NCI-H1092 (cell line): ENCODE measurements at regions not wholly inside any gene's neighbourhood (a gene's known extent, or its start where the extent isn't known, plus 50 kb on each side); places are given as distances from the start of the nearest gene placed in this dataset.

Experiments used
- DNase-seq: peaks from one replicate; lab custom pipeline; 2025; lab: John Stamatoyannopoulos, UW

GRCh38 chr14:61847861-61848260 is 85.6 kb downstream of the SNAPC1 start:
- no peak for DNase-seq

DNA sequence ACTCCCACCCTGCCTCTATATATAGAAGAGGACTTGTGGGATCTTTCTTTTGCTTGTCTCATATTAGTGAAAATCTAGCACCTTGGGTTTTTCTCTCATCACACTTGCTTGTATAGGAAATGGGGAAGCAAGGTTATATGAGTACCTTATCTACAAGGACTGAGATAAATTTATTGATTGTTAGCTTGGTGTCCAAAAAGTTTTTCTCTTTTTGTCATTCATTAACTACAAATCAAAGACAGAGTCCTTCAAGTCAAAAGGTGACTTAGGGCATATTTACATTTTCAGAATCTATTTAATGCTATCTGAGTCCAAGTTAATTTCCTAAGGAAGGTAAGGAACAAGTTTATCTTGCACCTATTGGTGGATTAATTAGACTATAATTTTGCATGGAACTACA is 92.7 kb downstream of the SNAPC1 start:
- no peak for DNase-seq

DNA sequence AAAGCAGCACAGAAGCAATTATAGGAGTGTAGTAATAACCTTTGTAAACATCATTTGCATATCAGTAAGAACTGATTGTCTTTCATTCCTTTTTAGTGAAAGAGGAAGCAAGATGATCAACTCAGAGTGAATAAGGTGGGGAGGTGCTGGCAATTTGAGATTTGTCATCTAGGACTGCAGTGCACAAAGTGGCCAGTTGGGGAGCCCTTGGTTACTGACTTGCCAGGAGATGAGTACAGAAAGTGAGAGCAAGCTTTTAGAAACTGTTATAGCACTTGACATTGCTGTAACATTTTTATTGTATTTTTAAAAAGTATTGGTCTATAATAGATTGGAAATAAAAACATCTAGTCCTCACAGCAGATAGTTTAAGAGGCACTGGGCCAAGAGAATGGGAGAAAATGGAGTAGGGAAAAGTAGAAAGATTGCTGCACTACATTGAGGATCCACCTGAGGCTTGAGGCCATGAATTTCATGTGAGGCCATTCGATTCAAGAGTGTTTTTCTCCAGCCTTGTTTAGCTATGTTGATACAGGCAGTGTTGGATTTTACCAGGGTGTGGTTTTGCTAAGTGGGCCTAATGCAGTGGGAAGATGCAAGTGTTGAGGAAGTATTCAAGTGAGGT is 98.2 kb downstream of the SNAPC1 start:
- DNase-seq = peak; percentile 3

- no peak for DNase-seq
Observed at GRCh38 chr14:61861320-61861865, 99.2 kb downstream of the SNAPC1 start.

DNA sequence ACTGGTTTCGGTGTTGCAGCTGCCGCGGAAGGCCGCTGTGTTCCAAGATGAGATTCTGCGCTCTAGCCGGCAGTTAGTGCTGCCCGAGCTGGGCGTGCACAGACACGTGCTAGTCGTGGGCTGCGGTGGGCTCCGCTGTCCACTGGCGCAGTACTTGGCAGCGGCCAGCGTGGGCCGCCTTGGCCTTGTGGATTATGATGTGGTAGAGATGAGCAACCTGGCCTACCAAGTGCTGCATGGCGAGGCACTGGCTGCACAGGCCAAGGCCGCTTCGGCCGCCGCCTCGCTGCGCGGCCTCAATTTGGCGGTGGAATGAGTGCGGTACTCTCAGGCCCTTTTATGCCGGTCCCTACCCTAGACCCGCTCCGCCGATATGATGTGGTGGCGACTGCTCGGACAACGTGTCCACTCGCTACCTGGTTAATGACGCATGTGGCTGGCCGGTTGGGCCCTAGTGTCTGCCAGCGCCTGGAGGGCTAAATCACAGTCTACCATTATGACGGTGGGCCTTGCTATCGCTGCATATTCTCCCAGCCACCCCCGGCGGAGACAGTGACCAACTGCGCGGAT is 102.2 kb downstream of the SNAPC1 start:
- DNase-seq = no peak

- DNase-seq = no peak
Observed at GRCh38 chr14:61866932-61867920, 105.0 kb downstream of the SNAPC1 start.

DNA sequence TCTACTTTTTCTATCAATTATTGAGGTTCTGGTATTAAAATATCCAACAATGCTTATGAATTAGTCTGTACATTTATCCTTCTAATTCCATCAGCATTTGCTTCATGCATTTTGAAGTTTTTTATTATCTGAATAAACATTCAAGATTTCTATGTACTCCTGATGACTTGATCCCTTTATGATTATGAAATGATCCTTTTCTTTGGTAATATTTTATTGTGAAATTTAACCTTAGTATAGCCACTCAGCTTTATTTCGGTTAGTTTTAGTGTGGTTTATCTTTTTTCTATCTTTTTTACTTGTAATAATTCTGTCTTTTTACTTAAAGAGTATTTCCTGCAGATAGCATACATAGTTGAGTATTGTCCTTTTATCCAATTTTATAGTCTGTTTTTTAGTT is 106.6 kb downstream of the SNAPC1 start:
- DNase-seq = no peak

DNA sequence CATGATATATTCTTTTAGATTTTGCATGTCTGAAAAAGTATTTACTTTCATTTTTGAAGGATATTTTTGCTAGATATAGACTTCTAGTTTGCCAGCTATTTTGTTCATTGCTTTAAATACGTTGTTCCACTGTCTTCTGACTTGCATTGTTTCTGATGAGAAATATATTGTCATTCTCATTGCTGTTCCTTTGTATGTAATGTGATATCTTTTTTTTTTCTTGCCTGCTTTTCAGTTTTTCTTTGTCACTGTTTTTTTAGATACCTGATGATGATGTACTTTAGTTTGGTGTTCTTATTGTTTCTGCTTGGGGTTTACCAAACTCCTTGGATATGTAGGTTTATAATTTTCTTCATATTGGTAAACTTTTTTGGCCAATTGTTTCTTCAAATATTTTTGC is 107.9 kb downstream of the SNAPC1 start:
- no peak for DNase-seq

DNA sequence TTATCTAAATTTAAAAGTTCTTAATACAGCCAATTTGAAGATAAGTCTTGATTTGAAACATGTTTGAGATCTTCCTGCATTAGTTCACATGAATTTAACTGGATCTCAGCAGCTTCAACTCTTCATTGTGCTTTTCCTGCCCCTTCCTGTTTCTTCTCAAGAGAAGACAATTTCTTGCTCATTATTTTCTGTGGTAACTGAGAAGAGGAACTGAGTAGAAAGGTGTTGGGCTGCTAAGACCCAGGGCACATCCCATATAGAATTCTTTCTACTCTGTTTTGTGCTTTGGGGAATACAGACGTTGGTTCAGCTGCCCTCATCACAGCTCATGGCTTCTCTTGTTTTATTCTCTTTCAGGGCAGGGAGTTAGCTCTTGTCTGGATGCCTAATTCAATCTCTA is 110.2 kb downstream of the SNAPC1 start:
- DNase-seq = no peak

DNA sequence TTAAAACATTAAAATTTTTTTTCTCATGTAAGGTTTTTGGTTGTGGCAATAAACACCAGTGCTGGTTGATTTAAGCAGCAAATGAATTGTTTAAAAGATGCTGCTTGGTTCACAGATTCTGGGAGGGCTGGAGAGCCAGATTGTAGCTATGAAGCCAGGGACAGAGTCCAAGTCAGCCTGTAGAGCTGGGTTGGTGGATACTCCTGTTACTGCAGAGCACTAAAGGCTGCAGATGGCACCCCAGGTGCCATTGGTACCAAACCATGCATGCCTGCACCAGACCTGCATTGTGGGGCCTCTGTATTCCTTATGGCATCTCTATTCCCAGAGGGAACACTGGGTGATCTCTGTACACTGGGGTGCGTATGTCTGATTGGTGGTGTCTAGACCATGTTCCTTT is 113.3 kb downstream of the SNAPC1 start:
- DNase-seq = no peak

- DNase-seq = peak; percentile 3
Observed at GRCh38 chr14:61876362-61877034, 114.3 kb downstream of the SNAPC1 start.

DNA sequence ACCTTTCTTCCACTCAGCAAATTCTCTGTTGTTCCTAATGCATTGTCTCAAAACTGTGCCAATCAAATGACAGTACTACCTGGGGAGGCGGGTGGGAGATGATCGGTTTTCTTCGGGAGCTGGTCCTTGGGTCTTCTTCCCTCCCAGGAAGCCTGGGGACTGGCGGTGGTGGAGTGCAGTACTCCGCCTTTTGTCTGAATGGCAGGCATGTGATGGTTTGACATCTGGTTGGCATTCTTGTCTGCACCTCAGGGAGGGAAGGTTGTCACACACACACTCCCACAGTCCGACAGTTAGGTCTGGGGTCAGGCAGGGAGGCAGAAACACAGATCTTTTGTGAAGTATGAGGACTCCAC is 114.8 kb downstream of the SNAPC1 start:
- no peak for DNase-seq

- DNase-seq = no peak
Observed at GRCh38 chr14:61877768-61878167, 115.5 kb downstream of the SNAPC1 start.

GRCh38 chr14:61878931-61879330 is 116.7 kb downstream of the SNAPC1 start:
- DNase-seq = no peak

DNA sequence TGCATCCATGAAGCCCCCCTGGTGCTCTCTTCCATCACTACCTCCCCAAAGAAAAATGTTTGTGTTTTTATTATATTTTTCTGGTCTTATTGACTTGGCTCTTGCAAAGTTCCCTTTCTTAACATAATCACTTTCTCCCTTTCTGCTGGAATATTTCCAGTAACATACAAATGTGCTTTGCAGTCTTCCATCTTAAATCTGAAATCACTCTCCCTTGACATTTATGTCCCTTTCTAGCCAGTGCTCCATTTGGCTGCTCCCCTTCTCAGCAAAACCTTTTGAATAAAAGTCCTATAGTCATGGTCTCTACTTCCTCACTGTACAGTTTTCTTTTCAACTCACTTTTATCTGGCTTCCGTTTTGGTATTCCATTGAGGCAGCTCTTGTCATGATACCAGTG is 118.8 kb downstream of the SNAPC1 start:
- no peak for DNase-seq

DNA sequence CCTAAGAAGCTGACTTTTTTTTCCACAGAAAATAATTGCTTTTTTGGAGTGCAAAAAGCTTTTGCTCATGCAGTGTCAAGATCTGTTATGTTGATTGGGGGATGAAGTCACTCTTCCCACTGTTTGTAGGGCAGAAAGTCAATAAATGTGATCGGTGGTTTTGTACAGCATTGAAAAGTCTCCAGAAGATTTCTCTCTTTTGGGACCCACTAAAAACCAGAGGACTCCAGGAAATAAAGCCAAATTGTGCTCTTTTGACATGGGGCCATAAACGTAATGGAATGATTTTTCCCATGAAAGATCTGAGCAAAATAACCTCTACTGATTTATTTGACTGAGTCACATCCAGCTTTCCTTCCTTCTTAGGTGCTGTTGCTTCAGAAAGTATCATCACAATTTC is 122.5 kb downstream of the SNAPC1 start:
- DNase-seq = no peak

- DNase-seq = no peak
Observed at GRCh38 chr14:61885203-61885961, 123.2 kb downstream of the SNAPC1 start.

GRCh38 chr14:61887628-61888027 is 125.4 kb downstream of the SNAPC1 start:
- no peak for DNase-seq

DNA sequence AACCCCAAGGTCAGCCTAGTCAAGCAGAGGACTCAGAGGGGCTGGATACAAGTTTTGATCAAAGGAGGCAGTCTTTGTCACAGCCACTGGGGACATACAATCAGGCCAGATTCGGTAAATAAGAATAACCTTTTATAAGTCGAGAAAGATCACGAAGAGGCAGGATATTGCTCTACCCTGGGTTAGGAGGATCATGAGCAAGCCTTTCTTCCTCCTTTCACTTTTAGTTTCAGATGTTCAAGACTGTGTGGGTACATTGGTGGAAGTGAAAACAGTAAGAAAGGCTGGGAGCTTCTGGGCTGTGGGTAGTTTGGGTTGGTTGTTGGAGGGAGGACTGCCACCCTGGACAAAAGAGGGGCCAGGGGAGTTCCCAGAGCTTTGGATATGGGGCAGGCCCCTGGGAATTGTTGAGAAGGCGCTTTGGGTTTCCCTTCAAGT is 127.7 kb downstream of the SNAPC1 start:
- no peak for DNase-seq

GRCh38 chr14:61891170-61891569 is 128.9 kb downstream of the SNAPC1 start:
- DNase-seq = no peak

DNA sequence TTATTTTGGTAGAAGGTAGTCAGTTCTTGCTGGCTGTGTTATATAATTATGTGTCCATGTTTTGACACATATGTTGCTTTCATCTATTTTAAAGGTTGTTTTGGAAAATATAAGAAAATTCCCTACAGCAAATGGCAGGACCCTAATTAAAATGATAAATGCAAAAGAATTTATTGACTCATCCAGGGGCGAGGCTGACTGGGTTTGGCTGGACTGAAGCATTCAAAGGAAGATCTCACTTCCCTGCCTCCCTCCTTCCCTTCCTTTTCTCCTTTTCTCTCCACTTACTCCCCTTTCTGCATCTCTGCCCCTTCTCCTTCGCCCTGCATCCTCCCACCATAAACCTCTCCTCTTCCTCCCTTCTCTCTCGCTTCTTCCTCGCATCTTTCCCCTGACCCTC is 129.6 kb downstream of the SNAPC1 start:
- no peak for DNase-seq
